GM21381 (cell line): ENCODE measurements at regions not wholly inside any gene's neighbourhood (a gene's known extent, or its start where the extent isn't known, plus 50 kb on each side); places are given as distances from the start of the nearest gene placed in this dataset.
"Not testable (repeated sequence)": the region's sequence is repeated elsewhere in the genome, so short reads cannot be mapped to it uniquely, and the experiment has no call there.

Source experiments
- ATAC-seq: cut with Tn5 transposase; IDR thresholded peaks from one replicate; pipeline ENCODE4 v1.9.1; 2021; ENCODE audit warnings: mild to moderate bottlenecking, moderate library complexity; ENCODE audit not compliant: unreplicated experiment

DNA sequence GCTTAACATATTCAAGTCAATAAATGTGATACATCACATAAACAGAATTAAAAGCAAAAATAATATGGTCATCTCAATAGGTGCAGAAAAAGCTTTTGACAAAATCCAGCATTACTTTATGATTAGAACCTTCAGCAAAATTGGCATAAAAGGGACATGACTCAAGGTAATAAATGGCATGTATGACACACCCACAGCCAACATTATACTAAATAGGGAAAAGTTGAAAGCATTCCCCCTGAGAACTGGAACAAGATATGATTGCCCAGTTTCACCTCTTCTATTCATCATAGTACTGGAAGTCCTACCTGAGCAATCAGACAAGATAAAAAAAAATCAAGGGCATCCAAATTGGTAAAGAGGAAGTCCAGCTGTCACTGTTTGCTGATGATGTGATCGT lies 594.7 kb downstream of the DIPK2A start:
- ATAC-seq: no peak

DNA sequence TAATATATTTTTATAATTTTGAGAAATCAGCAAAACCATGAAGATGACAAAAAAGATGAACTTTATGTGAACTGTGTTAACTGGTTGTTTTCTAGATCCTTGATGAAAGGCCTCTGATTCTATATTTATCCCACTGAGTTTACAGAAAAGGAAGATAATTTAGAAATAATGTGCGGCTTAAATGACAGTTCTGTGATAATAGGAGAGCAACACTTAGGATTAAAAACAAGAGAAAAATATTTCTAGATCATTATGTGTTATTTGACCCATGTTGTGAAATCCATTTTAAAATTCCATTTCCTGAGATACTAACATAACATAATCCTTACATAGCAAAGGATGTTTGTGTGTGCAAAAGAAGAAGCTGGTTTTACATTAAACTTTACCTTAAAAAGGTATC lies 598.0 kb downstream of the DIPK2A start:
- no peak for ATAC-seq

DNA sequence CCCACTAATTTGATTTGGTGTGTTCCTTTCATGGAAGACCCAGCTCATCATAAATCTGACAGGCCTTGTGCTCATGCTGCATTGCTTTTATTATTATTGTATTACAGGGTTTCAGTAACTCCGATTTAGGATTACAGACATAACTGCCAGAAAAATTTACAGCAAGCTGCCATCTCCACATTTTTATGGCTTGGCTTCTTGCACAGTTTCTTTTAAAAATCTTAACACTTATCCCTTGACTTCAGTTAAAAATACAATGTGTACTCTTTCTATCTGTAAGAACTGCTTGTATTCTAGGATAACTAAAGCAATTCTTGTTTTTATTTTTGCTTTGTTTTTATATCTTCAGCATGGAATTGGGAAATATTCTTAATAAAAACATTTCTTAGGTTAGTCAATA lies 612.2 kb downstream of the DIPK2A start:
- no peak for ATAC-seq

DNA sequence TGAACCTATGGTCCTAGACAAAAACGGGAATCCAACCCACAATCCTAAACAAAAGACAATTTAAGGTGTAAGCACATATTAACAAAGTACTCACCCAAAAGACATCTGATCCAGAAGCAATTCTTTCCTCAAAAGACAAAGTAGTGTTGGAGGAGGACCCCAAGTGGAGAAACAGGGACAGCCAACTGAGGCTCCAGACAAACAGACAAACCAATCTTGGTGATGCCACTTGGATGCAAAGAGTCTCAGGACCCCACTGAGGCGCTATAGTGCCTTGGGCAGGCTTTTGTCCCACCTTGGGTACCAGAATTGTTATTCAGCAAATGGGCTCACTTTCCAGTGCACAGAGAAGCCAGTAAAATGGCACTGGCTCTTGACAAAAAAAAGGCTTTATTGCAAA lies 613.8 kb downstream of the DIPK2A start:
- no peak for ATAC-seq

DNA sequence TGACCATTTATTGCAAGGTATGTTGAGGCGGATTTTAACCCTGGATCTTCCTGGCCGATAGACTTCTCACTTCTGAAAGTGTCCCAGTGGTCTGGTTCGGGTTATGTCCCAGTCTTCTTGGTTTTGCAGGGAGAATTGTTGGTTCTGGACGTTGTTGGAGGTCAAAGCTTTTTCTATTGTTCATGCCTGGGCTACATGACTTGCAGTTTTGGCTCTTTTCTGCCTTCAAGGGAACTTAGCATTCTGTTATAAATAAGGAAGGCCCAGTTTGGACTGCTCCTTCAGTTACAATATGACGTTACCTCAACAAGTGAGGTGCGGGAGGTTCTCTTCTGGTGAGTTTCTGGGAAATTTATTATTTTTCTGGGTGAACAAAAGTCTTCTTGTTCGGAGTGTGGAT lies 614.3 kb downstream of the DIPK2A start:
- ATAC-seq: no peak

DNA sequence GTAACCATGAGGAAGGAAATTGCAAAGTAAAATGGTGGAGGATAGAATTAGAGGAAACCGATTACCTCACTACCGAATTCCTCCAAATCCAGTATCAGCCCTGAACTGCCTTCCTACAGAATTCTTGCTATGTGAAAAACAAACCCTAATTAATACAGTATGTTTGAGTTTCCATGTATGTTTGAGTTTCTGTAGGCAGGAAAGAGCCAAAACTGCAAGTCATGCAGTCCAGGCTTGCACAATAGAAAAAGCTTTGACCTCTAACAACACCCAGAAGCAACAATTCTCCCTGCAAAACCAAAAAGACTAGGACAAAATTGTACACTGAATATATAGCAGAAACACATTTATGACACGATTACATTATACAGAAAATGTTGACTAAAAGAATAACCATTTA lies 614.8 kb downstream of the DIPK2A start:
- ATAC-seq: no peak

DNA sequence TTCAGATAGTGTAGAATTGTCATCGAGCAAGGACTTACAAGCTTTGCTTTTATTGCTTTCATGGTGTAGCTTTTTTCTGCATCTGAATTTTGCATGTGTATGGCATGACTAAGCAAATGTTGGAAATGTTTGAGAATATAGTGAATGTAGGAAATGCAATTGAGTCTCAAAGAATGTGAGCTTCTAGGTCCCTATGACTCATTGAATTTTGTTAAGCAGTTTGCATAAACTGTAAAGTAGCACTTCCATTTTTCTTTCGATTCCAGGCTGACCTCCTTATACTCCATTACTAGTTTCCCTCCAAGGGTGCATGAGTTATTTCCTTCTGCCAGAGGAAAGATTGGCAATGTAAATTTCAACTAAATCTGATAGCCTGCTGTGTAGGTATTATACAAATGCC lies 619.2 kb downstream of the DIPK2A start:
- no peak for ATAC-seq

DNA sequence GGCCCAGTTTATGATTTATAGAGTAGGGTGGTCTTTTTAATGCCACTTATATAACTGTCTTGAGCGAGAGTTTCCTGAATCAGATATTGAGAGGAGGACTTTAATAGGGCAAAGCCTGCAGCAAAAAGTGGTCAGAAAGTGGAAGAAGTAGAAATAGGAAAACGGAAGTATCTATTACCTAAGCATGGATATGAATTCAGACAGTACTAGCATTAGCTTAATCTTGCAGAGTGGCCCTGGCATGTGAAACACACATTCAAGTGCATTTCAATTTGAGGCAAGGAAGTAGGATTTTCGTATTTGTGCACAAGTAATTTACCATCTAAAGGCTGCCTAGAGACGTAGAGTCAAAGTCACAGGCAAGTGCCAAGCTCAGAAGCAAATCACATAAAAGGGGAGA lies 622.3 kb downstream of the DIPK2A start:
- ATAC-seq: no peak

DNA sequence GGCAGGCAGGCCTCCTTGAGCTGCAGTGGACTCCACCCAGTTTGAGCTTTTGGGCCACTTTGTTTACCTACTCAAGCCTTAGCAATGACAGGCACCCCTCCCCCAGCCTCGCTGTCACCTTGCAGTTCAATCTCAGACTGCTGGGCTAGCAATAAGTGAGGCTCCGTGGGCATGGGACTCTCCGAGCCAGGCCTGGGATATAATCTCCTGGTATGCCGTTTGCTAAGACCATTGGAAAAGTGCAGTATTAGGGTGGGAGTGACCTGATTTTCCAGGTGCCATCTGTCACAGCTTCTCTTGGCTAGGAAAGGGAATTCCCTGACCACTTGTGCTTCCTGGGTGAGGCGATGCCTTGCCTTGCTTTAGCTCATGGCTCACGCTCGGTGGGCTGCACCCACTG lies 648.6 kb downstream of the DIPK2A start:
- not testable (repeated sequence) for ATAC-seq

DNA sequence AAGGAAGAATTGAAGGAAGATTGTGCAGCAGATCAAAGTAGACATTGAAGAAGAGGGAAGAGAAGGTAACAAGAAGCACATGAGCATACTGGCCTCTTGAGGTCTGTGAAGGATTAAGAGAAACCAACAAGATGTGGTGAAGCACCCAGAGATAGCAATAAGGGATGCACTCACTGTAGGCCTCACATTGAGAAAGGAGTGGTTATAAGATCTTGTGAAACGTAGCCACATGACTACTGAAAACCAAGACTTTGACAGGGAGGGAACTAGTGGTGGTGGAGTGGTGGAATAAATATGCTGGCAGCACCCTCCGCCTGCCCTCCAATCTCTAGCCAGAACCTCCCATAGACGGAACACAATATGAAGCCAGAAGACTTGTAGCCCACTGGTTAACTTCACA lies 651.2 kb downstream of the DIPK2A start:
- ATAC-seq: no peak

DNA sequence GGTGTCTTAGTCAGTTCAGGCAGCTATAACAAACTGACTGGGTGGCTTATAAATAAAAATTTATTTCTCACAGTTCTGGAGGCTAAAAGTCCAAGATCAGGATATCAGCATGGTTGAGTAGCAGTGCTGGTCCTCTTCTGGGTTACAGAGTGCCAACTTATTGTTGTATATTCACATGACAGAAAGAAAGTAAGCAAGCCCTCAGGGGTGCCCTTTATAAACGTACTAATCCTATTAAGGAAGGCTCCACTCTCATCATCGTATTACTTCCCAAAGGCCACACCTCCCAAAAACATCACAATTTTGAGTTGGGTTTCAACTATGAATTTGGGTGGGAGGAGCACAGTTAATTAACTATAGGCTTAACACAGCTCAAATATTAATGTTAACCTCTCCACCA lies 653.0 kb downstream of the DIPK2A start:
- no peak for ATAC-seq

DNA sequence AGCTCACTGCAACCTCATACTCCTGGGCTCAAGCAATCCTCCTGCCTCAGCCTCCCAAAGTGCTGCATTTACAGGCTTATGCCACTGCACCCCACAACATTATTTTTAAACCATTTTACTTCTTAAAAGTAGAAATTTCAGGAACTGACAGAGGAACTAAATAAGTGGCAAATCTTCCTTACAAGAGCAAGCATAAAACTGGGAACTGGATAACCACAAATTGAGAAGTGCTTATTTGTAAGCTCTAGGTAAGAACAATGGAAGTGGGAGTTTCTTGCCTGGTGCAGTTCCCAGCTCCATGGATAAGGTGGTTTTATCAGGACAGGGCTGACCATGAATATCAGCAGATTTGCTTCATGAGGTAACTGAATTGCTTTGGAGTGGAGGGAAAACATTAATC lies 655.2 kb downstream of the DIPK2A start:
- no peak for ATAC-seq

DNA sequence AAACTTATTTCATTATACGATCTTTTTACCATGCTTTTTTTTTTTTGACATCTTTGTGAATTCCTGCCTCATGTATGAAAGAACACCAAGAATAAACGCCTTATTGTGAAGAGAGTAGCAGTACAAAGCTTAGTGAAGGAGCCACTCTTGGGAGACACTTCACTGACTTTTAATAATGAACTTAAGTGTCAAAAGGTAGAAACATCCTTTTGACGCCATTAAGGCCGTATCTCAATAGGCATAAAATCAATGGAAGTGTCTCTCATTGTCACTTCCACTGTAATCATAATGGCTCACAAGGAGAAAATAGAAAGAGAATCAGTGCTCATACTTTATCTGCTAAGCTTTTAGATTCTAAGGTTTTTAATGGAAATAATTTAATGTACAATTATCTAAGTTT lies 657.8 kb downstream of the DIPK2A start:
- ATAC-seq: no peak

DNA sequence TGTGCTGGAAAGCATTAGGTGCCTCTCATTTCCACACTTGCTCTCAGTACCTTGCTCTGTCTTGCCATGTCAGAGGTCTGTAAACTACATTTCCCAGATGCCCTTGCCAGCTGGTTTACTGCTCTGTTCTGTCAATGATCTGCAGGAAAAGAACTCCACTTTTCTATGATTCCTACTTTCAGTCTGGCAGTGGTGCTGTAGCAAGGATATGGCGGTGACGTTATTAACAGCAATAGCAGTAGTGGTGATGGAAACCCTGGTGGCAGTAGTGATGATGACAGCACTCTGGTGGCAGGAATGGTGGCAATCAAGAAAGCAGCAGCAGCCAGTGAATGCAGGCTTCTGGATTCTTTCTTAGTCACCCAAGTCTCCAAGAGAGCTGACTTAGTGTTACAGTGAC lies 665.2 kb downstream of the DIPK2A start:
- ATAC-seq: no peak

DNA sequence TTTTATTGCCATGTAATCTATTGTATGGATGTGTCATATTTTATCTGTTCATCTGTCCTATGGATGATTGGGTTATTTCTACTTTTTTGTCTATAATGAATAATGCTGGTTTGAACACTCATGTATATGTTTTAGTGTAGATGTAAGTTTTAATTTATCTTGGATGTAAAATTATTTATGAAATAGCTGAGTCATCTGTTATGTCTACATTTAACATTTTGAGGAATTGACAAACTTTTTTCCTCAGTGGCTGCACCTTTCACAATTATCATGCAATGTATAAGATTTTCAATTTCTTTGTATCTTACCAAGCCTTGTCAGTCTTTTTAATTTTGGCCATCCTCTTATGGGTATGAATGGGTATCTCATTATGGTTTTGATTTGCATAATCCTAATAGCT lies 666.4 kb downstream of the DIPK2A start:
- no peak for ATAC-seq

DNA sequence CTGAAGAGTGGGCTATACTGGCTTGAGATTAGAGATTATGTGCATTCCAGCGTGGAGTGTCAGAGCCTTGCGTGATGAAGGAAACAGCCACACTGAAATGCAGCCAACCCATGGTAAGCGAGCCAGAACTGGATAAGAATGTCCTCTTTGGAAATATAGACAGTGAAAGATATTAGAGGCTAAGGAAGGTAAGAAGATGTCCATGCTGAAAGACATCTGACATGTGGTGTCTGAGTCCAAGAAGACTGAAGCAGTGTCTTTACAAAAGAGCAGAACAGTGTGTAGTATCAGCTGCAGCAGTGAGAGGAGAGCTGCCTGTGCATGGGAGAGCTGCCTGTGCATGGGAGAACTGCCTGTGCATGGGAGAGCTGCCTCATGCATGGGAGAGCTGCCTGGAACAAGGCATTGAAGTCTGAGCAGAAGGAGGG lies 672.2 kb downstream of the DIPK2A start:
- no peak for ATAC-seq

DNA sequence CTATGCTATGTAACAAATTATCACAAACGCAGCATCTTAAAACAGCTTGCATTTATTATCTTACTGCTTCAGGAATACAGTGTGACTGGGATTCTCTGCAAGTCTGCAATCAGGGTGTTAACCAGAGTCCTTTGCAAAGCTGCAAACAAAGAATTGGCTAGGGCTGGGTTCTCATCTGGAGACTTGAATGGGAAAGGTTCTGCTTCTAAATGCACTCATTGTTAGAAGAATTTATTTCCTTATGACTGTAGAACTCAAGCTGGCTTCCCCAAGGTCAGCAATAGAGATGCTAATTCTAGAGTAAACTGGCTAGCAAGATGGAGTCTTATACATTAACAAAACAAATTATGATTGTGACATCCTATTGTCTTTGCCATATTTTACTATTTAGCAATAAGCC lies 673.7 kb downstream of the DIPK2A start:
- ATAC-seq: no peak

DNA sequence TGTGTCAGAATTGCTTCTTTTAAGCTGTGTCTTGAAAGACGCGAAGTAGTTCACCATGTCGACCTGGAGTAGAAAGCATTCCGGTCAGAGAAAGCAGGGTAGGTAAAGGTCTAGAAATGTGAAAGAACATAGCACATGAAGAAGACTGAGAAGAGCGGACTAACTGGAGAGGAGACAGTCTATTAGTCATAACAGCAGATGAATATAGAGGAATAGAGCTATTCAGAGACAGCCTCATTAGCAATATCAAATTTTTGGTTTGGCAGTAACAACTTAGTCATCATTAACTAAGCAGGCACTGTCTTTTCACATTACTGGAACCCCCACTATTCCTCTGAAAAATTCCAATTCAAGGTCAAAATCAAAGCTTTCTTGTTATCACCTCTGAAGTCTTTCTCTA lies 678.8 kb downstream of the DIPK2A start:
- ATAC-seq: no peak

DNA sequence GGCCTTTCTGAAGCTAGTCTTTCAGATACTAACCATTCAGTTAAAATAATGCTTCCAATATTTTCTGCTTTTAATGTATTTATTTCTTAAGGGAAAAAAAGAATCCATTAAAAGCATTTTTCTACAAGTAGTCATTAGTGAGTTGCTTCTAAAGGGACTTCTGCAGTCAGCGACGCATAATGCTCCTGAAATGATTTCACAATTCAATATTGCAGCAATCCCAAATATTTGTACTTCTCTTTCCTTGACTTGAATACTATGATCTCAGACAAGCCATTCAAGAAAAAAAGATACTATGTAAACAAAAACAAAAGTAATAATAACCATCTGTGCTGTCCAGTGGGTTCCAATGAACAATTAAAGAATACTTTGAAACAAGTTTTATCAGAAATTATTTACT lies 681.0 kb downstream of the DIPK2A start:
- no peak for ATAC-seq

DNA sequence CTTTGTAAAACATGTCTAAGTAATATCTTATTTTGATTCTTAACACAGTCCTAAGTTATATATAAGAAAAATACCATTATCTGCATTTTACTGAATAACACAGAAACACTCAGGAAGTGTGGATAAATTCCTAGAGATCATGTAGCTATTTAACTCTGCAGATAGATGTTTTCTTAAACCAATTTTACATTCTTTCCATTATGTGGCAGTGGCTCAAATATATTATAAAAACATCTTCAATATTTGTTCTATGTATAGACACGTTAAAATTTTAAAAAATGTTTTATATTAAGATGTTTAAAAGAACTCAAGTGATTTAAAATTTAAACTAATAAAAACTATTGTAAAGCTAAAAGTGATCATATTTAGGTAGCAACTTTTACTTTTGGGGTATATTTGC lies 683.8 kb downstream of the DIPK2A start:
- no peak for ATAC-seq

DNA sequence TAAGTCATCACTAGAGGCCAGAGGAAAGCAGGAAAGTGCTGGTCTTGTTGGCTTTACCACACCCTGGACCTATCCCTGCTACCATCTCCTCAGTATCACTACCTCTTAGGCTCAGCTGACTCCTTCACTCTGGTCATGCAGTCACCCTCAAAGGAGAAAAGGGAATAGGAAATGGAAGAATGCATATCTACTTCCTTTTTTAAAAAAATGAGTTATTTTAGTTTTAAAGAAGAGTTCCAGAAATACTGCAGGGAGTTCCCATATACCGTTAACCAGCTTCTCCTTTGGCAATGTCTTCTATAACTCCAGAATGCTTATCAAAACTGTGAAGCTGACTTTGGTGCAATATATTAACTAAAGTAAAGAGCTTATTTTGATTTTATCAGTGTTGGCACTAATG lies 688.6 kb downstream of the DIPK2A start:
- ATAC-seq: no peak

DNA sequence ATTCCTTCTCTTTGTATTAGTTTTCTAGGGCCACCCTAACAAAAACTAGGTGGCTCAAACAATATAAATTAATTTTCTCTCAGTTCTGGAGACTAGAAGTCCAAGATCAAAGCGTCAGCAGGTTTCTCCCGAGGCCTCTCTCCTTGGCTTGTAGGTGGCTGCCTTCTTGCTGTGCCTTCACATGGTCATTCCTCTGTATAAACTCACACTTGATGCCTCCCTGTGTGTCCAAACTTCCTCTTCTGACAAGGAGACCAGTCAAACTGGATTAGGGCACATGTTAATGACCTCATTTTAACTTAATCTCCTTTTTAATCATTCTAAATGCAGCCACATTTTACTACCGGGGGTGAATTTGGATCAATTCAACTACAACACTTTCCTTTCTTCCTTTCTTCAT lies 691.1 kb downstream of the DIPK2A start:
- ATAC-seq: no peak

DNA sequence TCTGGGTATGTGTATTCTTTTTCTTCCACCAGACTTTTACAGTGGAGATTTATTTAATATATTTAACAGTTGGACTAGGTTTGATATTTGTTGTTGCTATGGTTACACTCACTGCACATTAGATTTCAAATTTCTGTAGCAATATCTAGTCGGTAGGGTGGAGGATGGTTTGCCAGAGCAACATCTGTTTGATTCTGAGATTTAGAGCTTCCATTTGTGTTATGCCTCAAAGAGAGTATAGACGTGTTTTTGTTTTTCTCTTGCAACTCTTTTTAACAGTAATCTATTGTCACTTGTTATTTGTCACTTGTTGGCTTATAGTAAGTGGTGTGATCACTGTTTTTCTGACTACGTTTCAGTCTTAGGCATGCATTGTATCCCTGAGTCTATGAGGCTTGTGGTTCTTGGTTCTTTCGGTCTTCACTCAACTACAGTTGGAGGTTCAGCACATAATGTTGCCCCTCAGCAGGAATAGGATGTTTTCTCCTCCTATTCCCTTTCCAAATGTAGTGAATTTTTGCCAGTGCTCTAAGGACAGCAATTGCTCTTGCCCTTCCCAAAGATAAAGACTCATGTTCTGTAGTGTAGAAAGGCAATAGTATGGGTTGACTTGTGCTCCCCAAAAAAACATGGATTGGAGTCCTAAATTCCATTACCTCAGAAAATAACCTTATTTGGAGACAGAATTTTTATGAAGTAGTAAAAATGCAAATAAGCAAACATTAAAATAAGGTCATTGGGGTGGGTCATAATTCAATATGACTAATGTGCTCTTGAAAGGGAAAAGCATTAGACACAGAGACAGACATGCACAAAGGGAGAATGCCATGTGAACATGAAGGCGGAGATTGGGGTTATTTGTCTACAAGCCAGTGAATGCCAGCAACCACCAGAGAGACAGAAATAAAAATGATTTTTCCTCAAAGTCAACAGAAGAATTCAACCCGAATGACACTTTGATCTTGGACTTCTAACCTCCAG lies 692.1 kb downstream of the DIPK2A start:
- ATAC-seq: no peak
